IMR-90 (cell line): ENCODE measurements at regions not wholly inside any gene's neighbourhood (a gene's known extent, or its start where the extent isn't known, plus 50 kb on each side); places are given as distances from the start of the nearest gene placed in this dataset.

Experiments
- ATAC-seq: fragments of 200-7000 bp; cut with Tn5 transposase; 2 replicates; pipeline ENCODE4 v1.9.1; 2020; ENCODE audit warnings: low read depth, mild to moderate bottlenecking, moderate library complexity
- BruUV-seq: library from RNA; stranded (reverse); fragments of 400-500 nt; replicated peaks from 2 replicates; lab custom pipeline; 2021; lab: Mats Ljungman, UMichigan
- CTCF ChIA-PET: fragments of 300-600 bp; formaldehyde crosslinking; extraction: SDS; loops from one replicate; lab custom pipeline; 2021; ENCODE audit warnings: antibody characterized with exemption; lab: Yijun Ruan, JAX
- POLR2A ChIA-PET: fragments of 300-600 bp; sonication (Branson Sonifier 250); formaldehyde crosslinking; loops from one replicate; lab custom pipeline; 2022; ENCODE audit warnings: antibody characterized with exemption; ENCODE audit not compliant: unreplicated experiment; lab: Charles Lee
- DNase-seq: peaks from one replicate; pipeline ENCODE4 v3.0.0; 2013
- H2AFZ ChIP-seq: replicated peaks from 2 replicates; pipeline ENCODE3; 2013; ENCODE audit warnings: low read length, mild to moderate bottlenecking; ENCODE audit not compliant: poor library complexity
- H2AK5ac ChIP-seq: 2 replicates; pipeline ENCODE4 v1.6.1; 2013; ENCODE audit warnings: low read depth, low read length, inconsistent platforms
- H2AK9ac ChIP-seq: replicated peaks from 2 replicates; pipeline ENCODE3; 2013; ENCODE audit warnings: mild to moderate bottlenecking, low read depth, low read length, moderate library complexity; ENCODE audit not compliant: poor library complexity
- H2BK120ac ChIP-seq: 2 replicates; pipeline ENCODE4 v1.6.1; 2013; ENCODE audit warnings: low read depth, low read length, inconsistent platforms
- H2BK15ac ChIP-seq: 3 replicates; pipeline ENCODE4 v1.6.1; 2013; ENCODE audit warnings: low read depth, low read length, inconsistent platforms
- H2BK20ac ChIP-seq: 2 replicates; pipeline ENCODE4 v1.6.1; 2013; ENCODE audit warnings: low read depth, mild to moderate bottlenecking, inconsistent platforms, low read length, moderate library complexity
- H2BK5ac ChIP-seq: 2 replicates; pipeline ENCODE4 v1.6.1; 2013; ENCODE audit warnings: mild to moderate bottlenecking, low read depth, low read length, inconsistent platforms; ENCODE audit not compliant: poor library complexity, severe bottlenecking
- H3K14ac ChIP-seq: replicated peaks from 2 replicates; pipeline ENCODE4 v1.6.1; 2013; ENCODE audit warnings: low read depth, low read length, inconsistent platforms
- H3K18ac ChIP-seq: 2 replicates; pipeline ENCODE4 v1.6.1; 2013; ENCODE audit warnings: low read depth, low read length, control low read depth
- H3K23ac ChIP-seq: 2 replicates; pipeline ENCODE4 v1.6.1; 2013; ENCODE audit warnings: low read depth, low read length, inconsistent platforms
- H3K27ac ChIP-seq: 2 replicates; pipeline ENCODE4 v1.5.1; 2013; ENCODE audit warnings: mild to moderate bottlenecking, control low read depth, low read length; ENCODE audit not compliant: insufficient read depth
- H3K27me3 ChIP-seq: 2 replicates; pipeline ENCODE4 v1.6.1; 2013; ENCODE audit warnings: low read length; ENCODE audit not compliant: control insufficient read depth, insufficient read depth
- H3K36me3 ChIP-seq: 2 replicates; pipeline ENCODE4 v1.6.1; 2013; ENCODE audit warnings: low read length, mixed read lengths; ENCODE audit not compliant: control insufficient read depth, insufficient read depth
- H3K4ac ChIP-seq: 2 replicates; pipeline ENCODE4 v1.6.1; 2013; ENCODE audit warnings: low read depth, low read length, inconsistent platforms
- H3K4me1 ChIP-seq: 2 replicates; pipeline ENCODE4 v1.6.1; 2013; ENCODE audit warnings: low read length, mixed read lengths; ENCODE audit not compliant: control insufficient read depth, insufficient read depth
- H3K4me2 ChIP-seq: 2 replicates; pipeline ENCODE4 v1.6.1; 2013; ENCODE audit warnings: low read depth, mild to moderate bottlenecking, control low read depth, low read length, moderate library complexity
- H3K4me3 ChIP-seq: 2 replicates; pipeline ENCODE4 v1.5.1; 2013; ENCODE audit warnings: low read depth, mild to moderate bottlenecking, control low read depth, low read length, moderate library complexity; ENCODE audit not compliant: insufficient read depth
- H3K56ac ChIP-seq: 2 replicates; pipeline ENCODE4 v1.6.1; 2013; ENCODE audit warnings: low read length, inconsistent platforms; ENCODE audit not compliant: insufficient read depth; ENCODE audit errors: extremely low read depth
- H3K79me1 ChIP-seq, 2 experiments: 2 replicates each; pipeline ENCODE4 v1.6.1; 2013; ENCODE audit warnings: low read length in 2 of 2, inconsistent platforms in 1 of 2, low read depth in 1 of 2
- H3K9ac ChIP-seq: 2 replicates; pipeline ENCODE4 v1.6.1; 2013; ENCODE audit warnings: low read depth, low read length, control low read depth
- H3K9me1 ChIP-seq: 2 replicates; pipeline ENCODE4 v1.6.1; 2013; ENCODE audit warnings: low read length, inconsistent platforms; ENCODE audit not compliant: insufficient read depth
- H3K9me3 ChIP-seq: 2 replicates; pipeline ENCODE4 v1.6.1; 2013; ENCODE audit warnings: low read length; ENCODE audit not compliant: control insufficient read depth, insufficient read depth
- H4K20me1 ChIP-seq: 2 replicates; pipeline ENCODE4 v1.6.1; 2013; ENCODE audit warnings: low read length, inconsistent platforms; ENCODE audit not compliant: insufficient read depth
- H4K5ac ChIP-seq: 2 replicates; pipeline ENCODE4 v1.6.1; 2013; ENCODE audit warnings: mild to moderate bottlenecking, low read depth, low read length, control low read depth
- H4K8ac ChIP-seq, 2 experiments: 2 replicates each; pipeline ENCODE4 v1.6.1; 2013; ENCODE audit warnings: low read depth in 2 of 2, low read length in 2 of 2, control low read depth in 1 of 2, inconsistent platforms in 1 of 2
- H4K91ac ChIP-seq: 2 replicates; pipeline ENCODE4 v1.6.1; 2013; ENCODE audit warnings: low read depth, low read length, inconsistent platforms; ENCODE audit not compliant: insufficient read depth
- BHLHE40 ChIP-seq: fragments of 150-350 bp; IDR thresholded peaks from 2 replicates; pipeline ENCODE4 v1.6.1; 2016; ENCODE audit warnings: mild to moderate bottlenecking, low read depth, low read length
- CEBPB ChIP-seq: IDR thresholded peaks from 2 replicates; pipeline ENCODE4 v1.6.1; 2012; ENCODE audit warnings: low read depth, low read length, improper control_type of control experiment
- CHD1 ChIP-seq: IDR thresholded peaks from 2 replicates; pipeline ENCODE4 v1.6.1; 2012; ENCODE audit warnings: low read depth, low read length, improper control_type of control experiment
- FOS ChIP-seq: fragments of 150-350 bp; IDR thresholded peaks from 2 replicates; pipeline ENCODE4 v1.6.1; 2016; ENCODE audit warnings: low read depth, low read length
- MAFK ChIP-seq: IDR thresholded peaks from 2 replicates; pipeline ENCODE4 v1.6.1; 2012; ENCODE audit warnings: low read depth, low read length, improper control_type of control experiment
- MAZ ChIP-seq: IDR thresholded peaks from 2 replicates; pipeline ENCODE4 v1.6.1; 2012; ENCODE audit warnings: low read depth, mild to moderate bottlenecking, low read length, improper control_type of control experiment, moderate library complexity, borderline replicate concordance
- MXI1 ChIP-seq: IDR thresholded peaks from 2 replicates; pipeline ENCODE4 v1.6.1; 2012; ENCODE audit warnings: low read depth, mild to moderate bottlenecking, low read length, moderate library complexity, borderline replicate concordance
- NFE2L2 ChIP-seq: fragments of 150-350 bp; IDR thresholded peaks from 2 replicates; pipeline ENCODE4 v1.6.1; 2016; ENCODE audit warnings: low read depth, mild to moderate bottlenecking, low read length
- POLR2A ChIP-seq: IDR thresholded peaks from 2 replicates; pipeline ENCODE4 v1.6.1; 2012; ENCODE audit warnings: mild to moderate bottlenecking, low read depth, low read length
- RAD21 ChIP-seq: IDR thresholded peaks from 2 replicates; pipeline ENCODE4 v1.6.1; 2012; ENCODE audit warnings: low read length, improper control_type of control experiment
- RCOR1 ChIP-seq: IDR thresholded peaks from 2 replicates; pipeline ENCODE4 v1.6.1; 2012; ENCODE audit warnings: mild to moderate bottlenecking, low read length, improper control_type of control experiment; ENCODE audit not compliant: insufficient replicate concordance
- RFX5 ChIP-seq: IDR thresholded peaks from 2 replicates; pipeline ENCODE4 v1.8.0; 2012; ENCODE audit warnings: low read depth, mild to moderate bottlenecking, low read length, moderate library complexity
- SMC3 ChIP-seq: fragments of 150-350 bp; IDR thresholded peaks from 2 replicates; pipeline ENCODE4 v1.6.1; 2016; ENCODE audit warnings: low read depth, mild to moderate bottlenecking, antibody characterized with exemption, low read length, moderate library complexity
- WGBS, 2 experiments: methylation state at CpG; one replicate each; pipeline versions ENCODE4 v1.1.5 to v1.1.7; 2013; ENCODE audit warnings: missing lambda C conversion rate in 2 of 2; ENCODE audit not compliant: insufficient read length in 1 of 2; ENCODE audit errors: extremely low coverage in 2 of 2; 5-methylcytosine and 5-hydroxymethylcytosine counted together
- dilution Hi-C: fragments of 300-500 bp; cut with HindIII; formaldehyde crosslinking; loops from one replicate; pipeline ENCODE4 v1.14.3; 2018; ENCODE audit warnings: low sequenced_read_pairs; ENCODE audit not compliant: unreplicated experiment
- in situ Hi-C: fragments of 300-500 bp; cut with MboI; formaldehyde crosslinking; loops from 3 replicates; pipeline ENCODE4 v1.14.3; 2019; ENCODE audit warnings: low sequenced_read_pairs, inconsistent platforms, mixed read lengths
- intact Hi-C: fragments of 100-400 bp; cut with micrococcal nuclease; formaldehyde crosslinking; loops from 2 replicates; pipeline ENCODE4 v1.10.0; 2022
- TF ChIP-seq, protein P1 (sequence below): fragments of 150-350 bp; IDR thresholded peaks from 2 replicates; pipeline ENCODE4 v1.6.1; 2016; ENCODE audit warnings: low read depth, mild to moderate bottlenecking, low read length, moderate library complexity, borderline replicate concordance
- TF ChIP-seq, protein P2 (sequence below): conservative IDR thresholded peaks from 2 replicates; pipeline ENCODE4 v1.5.1; 2012; ENCODE audit warnings: mild to moderate bottlenecking, low read depth, low read length, improper control_type of control experiment
- TF ChIP-seq, protein P3 (sequence below): fragments of 150-350 bp; IDR thresholded peaks from 2 replicates; pipeline ENCODE4 v1.6.1; 2017; ENCODE audit warnings: mild to moderate bottlenecking, antibody characterized with exemption, low read length, low read depth

DNA sequence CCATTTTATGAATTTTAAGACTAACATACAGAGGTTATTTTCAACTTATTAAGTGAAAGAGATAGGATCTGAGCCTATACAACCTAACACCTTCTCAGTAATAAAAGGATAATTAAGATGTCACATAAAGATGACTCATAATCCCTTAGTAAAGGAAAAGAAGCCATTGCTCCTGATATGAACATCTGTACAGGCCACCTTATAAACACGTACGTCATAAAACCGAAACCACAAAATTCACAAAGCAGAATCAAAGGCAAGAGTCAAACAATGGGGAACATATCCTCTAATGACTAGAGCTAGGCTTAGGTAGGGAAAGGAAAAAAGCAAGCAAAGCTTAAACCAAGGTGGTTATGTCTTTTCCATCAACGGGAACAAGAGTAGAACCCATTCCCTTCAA is 103.5 kb downstream of the KCNA4 start:
- no peaks in the 10 kb centered on the region for H3K27me3 ChIP-seq
- no peak overlapping the region for H3K23ac ChIP-seq
- no peak overlapping the region for H3K9ac ChIP-seq
- no peaks in the 10 kb centered on the region for H3K4me1 ChIP-seq
- no peak overlapping the region for H3K4ac ChIP-seq
- H4K8ac ChIP-seq = no peak overlapping the region
- intact Hi-C loops (no loop called here), in situ Hi-C loops (no loop called here), dilution Hi-C loops (no loop called here)
- H3K36me3 ChIP-seq = no peaks in the 10 kb centered on the region
- H2AK9ac ChIP-seq = no peak overlapping the region
- no peak overlapping the region for H3K4me3 ChIP-seq
- no peak overlapping the region for H3K27ac ChIP-seq
- H2AFZ ChIP-seq = no peak overlapping the region
- ChIA-PET POLR2A (no interaction called here), CTCF (no interaction called here)
- no peak overlapping the region for H3K4me2 ChIP-seq
- no peak overlapping the region for H2BK5ac ChIP-seq
- H2BK20ac ChIP-seq = no peak overlapping the region
- no peak overlapping the region for H2BK120ac ChIP-seq
- no peak overlapping the region for H3K18ac ChIP-seq
- H3K56ac ChIP-seq = no peak overlapping the region
- no CpG with 5 or more reads among the region's 4 CpGs for WGBS, 2 experiments
- 0 out of 2 replicates have a peak, but pooled peaks cover 5% of the 10 kb centered on the region for H3K9me3 ChIP-seq
- DNase-seq = no peak
- BruUV-seq = no TSS peak
- no peak overlapping the region for H4K5ac ChIP-seq
- no peak overlapping the region for H2BK15ac ChIP-seq
- H4K91ac ChIP-seq = no peak overlapping the region
- no peak for ATAC-seq
- H3K14ac ChIP-seq = no peak overlapping the region
- TF ChIP-seq NFE2L2 (no peak), FOS (no peak), MAFK (no peak), MAZ (no peak), RCOR1 (no peak), BHLHE40 (no peak), MXI1 (no peak), CHD1 (no peak), POLR2A (no peak), SMC3 (no peak), RAD21 (no peak), RFX5 (no peak), CEBPB (no peak)
- TF ChIP-seq, protein P1, sequence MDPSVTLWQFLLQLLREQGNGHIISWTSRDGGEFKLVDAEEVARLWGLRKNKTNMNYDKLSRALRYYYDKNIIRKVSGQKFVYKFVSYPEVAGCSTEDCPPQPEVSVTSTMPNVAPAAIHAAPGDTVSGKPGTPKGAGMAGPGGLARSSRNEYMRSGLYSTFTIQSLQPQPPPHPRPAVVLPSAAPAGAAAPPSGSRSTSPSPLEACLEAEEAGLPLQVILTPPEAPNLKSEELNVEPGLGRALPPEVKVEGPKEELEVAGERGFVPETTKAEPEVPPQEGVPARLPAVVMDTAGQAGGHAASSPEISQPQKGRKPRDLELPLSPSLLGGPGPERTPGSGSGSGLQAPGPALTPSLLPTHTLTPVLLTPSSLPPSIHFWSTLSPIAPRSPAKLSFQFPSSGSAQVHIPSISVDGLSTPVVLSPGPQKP = no peak
- TF ChIP-seq, protein P2, sequence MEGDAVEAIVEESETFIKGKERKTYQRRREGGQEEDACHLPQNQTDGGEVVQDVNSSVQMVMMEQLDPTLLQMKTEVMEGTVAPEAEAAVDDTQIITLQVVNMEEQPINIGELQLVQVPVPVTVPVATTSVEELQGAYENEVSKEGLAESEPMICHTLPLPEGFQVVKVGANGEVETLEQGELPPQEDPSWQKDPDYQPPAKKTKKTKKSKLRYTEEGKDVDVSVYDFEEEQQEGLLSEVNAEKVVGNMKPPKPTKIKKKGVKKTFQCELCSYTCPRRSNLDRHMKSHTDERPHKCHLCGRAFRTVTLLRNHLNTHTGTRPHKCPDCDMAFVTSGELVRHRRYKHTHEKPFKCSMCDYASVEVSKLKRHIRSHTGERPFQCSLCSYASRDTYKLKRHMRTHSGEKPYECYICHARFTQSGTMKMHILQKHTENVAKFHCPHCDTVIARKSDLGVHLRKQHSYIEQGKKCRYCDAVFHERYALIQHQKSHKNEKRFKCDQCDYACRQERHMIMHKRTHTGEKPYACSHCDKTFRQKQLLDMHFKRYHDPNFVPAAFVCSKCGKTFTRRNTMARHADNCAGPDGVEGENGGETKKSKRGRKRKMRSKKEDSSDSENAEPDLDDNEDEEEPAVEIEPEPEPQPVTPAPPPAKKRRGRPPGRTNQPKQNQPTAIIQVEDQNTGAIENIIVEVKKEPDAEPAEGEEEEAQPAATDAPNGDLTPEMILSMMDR = no peak
- TF ChIP-seq, protein P3, sequence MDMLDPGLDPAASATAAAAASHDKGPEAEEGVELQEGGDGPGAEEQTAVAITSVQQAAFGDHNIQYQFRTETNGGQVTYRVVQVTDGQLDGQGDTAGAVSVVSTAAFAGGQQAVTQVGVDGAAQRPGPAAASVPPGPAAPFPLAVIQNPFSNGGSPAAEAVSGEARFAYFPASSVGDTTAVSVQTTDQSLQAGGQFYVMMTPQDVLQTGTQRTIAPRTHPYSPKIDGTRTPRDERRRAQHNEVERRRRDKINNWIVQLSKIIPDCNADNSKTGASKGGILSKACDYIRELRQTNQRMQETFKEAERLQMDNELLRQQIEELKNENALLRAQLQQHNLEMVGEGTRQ = no peak
- no peaks in the 10 kb centered on the region for H4K20me1 ChIP-seq
- no peak overlapping the region for H2AK5ac ChIP-seq
- no peaks in the 10 kb centered on the region for H3K9me1 ChIP-seq
- no peaks in the 10 kb centered on the region for H3K79me1 ChIP-seq
